ENCODE measurements at regions not wholly inside any gene's neighbourhood (a gene's known extent, or its start where the extent isn't known, plus 50 kb on each side); places are given as distances from the start of the nearest gene placed in this dataset.

DNA sequence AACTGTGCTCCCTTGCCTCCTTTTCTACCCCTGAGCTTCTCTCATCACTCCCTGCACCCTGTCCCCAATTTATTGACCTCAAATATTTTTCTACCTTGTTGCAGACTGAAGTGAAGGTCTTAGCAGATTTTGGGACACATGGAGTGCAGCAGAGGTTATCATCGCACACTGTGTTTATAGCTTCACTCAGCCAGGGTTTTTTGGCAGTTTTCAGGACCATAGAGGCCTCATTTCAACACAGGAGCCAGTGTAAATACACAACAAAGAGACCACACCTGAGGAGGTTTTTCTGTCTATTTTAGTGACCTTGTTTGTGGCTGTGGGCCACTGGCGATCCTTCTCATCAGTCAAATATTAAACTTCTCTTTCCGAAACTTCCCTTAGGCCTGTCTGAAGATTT lies 457.1 kb downstream of the SPRY1 start:
- no peak for FAIRE-seq

DNA sequence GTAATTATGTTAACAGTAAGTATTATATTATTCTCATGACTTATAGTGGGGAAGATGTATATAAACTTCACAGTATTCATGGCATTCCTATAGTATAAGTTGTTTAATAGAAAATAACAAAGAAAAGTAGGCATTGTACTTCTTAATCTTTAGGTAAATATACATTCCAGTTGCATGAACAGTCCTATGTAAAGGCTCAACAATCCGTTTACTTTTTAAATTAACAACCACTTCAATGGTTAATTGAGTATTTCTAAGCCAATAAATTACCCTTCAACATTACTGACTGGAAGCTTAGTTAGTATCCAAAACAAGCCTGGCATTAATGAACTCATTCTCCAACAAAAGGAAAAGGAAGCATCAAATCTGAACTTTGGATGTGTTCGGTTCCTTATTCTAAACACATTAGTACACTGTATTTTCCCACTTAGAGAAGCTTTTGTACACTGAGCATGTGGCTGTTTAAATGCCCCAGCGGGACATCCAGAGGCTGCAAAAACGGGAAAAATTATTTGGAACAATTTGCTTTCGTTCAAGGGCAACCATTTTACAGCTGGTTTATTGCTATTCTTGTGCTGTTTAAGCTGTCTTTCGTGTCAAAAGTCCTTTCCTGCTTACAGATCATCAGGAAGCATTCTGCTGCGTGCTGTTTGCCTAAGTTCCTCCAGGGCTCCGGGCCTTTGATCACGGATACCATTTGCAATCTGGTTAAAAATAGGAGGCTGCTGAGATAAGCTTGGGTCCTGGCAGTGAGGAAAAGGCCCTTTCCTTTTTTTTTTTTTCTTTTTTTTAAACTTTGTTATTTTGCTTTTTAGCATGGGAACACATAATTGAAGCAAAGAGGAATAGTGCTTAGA lies 460.3 kb downstream of the SPRY1 start:
- no peak for FAIRE-seq

DNA sequence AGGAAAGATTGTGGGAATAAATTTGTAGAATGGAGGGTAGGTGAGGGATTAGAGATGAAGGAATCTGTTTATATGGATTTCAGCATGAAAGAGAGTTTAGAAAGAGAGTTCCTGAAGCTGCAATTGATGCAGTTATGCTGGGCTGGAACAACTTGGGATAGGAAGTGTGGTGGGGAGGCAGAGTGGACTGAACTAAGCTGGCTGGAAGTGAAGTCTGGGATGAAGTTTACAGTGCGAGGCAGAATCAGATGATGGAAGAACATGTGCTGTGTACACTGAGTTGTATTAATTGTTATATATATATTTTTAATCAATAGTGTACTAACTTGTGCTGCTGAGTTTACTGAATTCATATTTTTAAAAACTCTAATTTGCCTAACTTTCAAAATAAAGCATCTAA lies 461.9 kb downstream of the SPRY1 start:
- no peak for FAIRE-seq

DNA sequence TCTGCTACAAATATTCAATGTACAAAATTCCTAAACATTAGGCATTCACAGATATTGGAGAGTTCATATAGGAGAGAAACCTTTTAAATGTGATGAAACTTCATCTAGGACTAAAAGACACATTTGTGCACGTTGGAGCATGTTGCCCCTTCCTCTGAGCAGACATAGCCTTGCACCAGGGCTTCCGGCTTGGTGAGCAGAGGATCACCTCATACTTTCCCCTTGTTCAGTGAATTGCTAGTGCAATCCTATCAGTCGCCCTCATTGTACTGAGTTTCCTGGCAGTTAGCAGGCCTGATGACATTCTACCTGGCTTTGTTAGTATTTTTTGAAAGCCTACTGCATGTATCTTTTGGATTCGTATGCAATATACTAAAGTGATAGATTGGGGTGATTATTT lies 466.2 kb downstream of the SPRY1 start:
- FAIRE-seq = no peak

DNA sequence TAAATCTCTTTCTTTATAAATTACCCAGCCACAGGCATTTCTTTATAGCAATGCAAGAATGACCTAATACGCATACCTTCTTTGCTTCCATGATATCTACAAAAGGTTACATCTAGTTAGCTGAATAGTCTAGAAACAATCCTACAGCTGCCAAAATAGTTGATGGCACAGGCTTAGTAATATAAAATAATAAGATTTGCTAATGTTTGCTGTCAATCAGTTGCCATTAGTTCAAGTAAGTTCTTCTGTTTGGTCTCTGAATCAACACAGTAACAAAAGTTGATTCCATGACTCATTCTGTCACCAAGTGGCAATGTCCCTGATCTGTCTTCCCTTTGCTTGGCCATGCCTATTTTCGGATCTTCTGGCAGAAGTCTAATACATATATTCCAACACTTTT lies 470.2 kb downstream of the SPRY1 start:
- no peak for FAIRE-seq

DNA sequence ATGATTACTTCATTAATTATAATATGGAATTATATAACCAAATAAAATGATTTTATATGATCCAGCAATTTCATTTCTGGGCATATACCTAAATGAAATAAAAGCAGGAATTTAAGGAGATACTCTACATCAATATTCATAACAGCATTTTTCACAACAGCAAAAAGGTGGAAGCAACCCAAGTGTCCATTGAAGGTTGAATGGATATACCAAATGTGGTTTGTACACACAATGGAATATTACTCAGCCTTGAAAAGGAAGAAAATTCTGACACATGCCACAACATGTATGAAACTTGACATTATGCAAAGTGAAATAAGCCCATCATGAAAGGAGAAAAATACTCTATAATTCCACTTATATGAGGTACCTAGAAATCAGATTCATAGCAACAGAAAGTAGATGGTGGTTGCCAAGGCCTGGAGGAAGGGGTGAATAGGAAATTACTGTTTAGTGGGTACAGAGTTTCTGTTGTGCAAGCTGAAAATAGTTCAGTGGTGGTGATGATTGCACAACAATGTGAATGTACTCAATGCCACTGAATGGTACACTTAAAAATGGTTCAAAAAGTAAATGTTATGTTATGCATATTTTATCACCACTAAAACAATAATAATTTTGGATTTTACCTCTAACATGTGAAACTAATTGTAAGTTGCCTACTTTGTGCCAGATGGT lies 471.5 kb downstream of the SPRY1 start:
- FAIRE-seq = no peak

DNA sequence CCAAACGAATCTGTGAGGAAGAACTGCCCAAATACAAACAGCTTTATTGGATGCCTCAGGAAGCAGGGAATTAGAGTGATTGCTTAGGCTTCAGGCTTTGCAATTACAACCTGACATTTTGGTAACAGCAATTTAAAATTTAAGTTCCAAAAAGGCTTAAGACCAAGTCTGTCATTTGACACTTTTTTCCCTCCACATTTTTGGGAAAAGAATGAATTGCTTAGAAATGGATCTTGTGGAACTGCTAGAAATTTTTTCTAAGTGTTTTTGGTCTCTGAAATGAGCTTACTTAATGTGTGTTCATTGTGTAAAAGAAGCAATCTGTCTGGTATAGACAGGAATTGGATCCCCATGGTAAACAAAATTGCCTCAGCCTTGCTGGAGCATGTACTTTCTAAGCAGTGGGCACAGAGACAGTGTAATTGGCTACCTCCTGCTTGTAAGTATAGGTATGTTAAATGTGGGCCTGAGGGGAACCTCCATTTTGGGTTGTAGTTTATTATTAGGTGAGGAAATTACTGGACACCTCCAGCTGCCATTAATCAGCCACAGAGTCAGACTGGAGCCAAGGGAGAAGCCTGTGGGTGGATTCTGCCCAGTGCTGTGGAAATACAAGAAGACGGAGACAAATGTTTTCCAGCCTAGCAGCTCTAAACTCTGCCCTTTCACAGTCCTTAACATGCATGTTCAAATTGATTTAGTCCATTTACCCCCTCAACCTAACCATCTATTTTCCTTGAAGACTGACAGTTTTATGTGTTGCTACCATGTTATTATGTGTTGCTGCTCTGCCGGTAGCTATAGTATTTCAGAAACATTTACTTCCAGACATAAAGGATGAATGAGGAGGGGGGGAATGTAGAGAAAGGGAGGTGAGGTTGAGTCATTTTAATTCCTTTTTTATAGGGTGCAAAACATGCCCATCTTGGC lies 473.0 kb downstream of the SPRY1 start:
- FAIRE-seq = no peak

DNA sequence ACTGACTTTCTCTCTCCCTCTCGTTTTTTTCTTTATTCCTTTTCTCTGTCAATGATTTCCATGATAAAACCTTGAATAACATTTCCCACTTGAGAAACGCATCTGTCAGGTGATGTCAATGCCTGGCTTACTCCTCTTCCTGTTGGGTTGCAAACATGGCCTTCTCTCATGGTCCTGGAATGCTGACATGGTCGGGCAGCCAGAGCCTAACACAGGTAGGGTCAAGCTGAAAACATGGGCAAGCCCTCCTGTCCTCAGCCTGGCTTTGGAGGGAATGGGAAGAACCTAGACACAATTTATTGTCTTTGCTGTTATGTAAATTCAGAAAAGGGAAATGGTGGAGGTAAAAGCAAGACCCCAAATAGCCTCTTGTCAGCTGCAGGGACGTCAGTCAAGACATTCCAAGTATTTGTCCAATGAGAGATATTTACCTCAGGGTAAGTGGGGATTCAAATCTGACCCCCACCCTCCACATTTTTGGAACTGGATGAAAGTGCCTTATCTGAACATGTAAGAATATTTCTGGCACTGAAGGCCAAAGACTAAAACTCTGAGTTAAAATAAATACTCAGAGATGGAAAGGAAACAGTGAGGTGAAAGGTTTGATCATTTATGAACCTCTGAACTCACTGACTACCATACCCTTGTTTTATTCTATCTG lies 473.8 kb downstream of the SPRY1 start:
- no peak for FAIRE-seq

DNA sequence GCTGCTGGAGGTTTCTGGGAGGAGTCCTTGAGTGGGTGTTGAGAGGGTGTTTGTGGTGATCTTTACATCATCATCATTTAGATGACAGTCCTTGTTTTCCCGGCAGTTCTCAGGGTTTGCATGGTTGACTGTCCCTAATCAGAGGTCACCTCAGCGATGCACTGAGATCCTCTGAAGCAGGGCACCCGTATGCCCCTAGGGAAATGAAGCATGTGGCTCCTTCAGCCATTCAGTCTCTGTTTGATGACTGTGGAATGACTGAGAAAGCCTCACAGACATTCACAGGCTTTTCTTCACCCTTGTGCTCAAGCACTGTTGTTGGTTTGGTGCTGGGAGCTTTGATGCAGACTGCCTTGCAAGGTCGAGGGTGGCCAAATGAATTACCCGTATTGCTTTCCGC lies 474.7 kb downstream of the SPRY1 start:
- no peak for FAIRE-seq

DNA sequence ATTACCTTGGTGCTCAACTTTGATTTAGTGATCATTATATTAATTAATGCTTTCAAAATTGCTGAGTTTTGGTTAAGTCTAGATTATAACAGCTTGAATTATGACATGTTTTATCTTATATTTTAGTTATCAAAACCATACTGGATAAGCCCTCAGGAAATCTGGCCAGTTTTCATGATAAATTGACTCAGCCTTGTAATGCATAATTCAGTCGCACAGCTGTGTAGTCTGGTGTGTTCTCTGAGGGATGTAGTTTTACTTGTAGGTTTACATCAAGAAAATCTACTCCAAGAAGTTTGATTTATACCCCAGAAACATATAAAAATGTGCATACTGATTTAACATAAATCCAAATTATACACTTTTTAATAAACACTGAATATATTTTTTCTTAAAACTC lies 477.5 kb downstream of the SPRY1 start:
- FAIRE-seq = no peak

DNA sequence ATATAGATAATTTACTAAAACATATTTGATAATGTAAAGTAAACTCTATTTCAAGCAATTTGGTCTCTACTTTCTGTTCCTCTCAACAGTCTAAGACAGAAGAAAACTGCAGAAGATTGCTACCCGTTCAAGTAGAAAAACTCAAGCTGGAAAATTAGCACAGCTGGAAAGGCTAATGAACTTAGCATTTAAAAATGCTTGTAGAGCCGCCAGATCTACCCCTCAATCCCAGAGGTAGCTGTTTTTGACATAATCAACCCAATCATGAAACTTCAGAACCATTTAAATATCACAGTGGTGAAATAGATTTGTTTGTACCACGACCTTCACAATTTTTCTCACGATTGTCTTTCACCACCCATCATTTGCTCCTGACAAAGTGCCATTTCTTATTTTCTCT lies 479.5 kb downstream of the SPRY1 start:
- no peak for FAIRE-seq

DNA sequence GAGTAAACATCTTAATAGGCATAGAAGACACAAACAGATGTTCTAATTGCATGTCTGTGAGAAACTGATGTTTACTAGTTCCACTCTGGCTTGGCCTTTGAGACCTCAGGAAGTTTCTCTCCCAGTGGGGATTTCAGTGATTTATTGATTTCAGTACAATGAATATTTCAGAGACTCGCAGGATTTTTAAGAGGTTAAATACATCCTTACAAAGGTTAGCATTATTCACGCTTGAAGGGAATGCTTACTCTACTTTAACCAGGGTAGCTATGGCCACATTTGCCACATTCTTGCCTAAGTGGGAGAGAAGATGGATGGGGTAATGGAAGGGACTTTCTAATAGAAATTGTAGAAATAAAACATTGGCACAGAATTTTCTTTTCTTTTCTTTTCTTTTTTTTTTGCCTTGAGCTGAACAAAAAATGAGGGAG lies 480.1 kb downstream of the SPRY1 start:
- no peak for FAIRE-seq

DNA sequence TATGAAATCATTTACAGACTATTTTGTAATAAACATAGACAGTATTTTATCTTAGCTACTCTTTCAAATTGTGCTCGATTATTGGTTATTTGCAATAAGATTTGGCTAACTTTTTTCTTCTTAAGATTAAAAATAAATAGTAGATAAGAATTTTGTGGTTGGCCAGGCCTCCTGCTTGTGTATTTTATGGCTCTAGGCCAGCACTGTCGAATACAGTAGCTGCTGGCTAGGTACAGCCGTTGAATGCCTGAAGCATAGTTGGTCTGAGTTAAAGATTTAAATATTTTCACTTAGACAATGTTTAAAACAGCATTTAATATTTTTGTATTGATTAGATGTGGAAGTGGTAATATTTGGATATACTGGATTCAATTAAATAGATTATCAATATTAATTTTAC lies 481.0 kb downstream of the SPRY1 start:
- FAIRE-seq = no peak

DNA sequence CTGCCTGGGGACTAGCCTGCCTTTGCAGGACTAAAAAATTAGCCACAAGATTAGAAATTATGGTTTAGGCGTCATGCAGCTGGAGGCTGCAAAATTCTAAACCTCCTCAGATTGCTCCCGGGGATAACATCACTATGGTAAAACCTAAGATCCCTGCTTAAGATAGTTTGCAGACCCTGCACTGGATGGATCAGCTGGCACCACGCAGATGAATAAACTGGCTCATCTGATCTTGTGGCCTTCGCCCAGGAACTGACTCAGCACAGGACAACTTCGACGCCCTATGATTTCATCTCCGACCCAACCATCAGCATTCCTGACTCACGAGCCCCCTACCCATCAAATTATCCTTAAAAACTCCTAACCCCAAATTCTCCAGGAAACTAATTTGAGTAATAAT lies 482.4 kb downstream of the SPRY1 start:
- FAIRE-seq = no peak

DNA sequence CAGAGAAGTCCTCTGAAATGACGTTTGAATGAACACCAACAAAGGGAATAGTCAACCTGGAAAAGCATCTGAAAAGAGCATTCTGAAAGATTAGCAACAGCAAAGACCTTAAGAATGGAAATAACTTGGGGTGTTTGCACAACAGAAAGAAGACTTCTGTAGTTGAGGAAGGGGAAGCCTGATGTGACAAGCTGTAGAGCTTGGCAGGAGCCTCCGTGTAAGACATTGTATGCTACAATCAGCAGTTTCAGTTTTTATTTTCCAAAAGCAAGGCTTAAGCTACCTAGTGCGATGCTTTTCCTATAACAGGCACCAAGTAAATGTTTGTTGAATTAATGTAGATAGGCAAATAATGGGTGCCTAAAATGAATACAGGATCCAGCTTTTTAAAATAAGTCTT lies 484.0 kb downstream of the SPRY1 start:
- no peak for FAIRE-seq

DNA sequence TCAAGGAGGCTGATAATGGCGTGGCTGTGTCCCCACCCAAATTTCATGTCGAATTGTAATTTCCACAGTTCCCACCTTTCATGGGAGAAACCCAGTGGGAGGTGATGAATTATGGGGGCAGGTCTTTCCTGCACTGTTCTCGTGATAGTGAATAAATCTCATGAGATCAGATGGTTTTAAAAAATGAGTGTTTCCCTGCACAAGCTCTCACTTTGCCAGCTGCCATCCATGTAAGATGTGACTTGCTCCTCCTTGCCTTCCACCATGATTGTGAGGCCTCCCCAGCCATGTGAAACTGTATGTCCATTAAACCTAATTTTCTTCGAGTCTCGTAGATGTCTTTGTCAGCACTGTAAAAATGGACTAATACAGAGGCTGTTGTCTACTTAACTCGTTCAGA lies 488.3 kb downstream of the SPRY1 start:
- FAIRE-seq = no peak

DNA sequence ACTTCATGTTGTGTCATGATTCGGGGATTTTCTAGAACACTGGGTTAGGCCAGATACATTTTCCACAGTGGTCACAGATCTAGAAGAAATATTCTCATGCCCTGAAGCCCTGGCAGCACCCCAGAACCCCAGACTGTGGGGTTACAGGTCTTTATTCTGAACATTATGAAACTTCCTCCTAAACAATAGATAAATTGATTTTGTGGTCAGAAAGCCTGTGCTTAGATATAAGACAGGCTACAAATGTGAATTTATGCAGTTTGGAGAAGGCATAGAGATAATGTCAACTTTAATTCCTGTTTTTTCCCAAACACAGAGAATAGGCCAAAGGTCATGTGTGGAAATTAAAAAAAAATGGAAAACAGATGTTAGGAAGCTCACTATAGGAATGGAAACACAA lies 492.9 kb downstream of the SPRY1 start:
- FAIRE-seq = no peak

DNA sequence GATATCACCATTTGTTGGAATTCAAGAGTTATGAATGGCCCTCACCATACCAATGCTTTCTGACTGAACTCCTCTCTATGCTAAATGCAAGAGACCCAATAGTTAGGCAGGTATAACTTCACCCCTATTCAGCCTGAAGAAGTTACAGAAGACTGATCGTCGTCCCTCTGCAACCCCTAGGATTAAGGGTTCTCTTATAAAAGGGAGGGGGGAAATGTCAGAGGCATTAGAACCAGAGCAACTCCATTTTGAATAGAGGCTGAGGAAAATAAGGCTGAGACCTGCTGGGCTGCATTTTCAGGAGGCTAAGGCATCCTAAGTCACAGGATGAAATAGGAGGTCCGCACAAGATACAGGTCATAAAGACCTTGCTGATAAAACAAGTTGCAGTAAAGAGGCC lies 494.3 kb downstream of the SPRY1 start:
- FAIRE-seq = no peak

DNA sequence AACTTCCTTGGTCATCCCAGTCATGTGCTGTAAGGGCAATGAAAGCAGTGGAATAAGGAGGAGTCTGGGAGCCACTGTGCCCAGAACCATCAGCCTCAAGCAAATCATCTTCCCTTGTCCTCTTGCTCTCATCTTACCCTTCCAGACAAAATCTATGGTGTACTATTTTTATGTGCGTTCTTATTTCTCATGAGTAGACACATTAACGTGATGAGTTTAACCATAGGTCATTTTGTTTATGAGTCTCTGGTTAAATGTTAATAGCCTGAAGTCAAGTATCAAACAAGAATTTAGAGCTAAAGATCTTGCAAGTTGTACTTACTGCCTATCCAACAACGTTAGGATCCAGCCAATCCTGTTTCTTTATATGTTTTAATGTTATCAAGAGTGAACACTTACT lies 495.3 kb downstream of the SPRY1 start:
- no peak for FAIRE-seq

DNA sequence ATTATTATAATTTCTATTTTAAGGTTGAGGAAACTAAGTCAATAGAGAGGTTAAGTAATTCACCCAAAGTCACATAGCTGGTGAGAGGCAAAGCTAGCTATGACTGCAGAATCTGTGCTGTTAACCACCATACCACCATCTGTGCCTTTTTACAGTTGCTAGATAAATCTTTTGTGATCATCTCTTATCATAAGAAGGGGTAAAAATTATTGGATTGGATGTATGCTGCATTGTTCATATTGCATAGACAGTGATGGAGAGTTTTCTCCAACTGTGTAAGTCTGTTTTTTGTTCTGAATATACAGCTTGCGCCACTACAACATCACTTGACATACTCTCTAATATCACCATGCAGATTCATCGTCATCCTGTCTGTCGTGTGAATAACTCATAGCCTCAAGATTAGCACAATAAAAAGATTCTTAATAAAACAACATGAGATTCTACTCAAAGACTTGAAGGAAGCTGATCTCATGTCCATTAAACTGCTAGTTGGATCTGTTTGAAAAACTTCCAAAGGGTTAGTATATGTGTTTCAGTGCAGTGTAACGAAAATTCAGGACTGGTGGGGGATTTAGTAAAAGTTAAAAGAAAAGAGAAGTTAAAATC lies 495.9 kb downstream of the SPRY1 start:
- FAIRE-seq = no peak

DNA sequence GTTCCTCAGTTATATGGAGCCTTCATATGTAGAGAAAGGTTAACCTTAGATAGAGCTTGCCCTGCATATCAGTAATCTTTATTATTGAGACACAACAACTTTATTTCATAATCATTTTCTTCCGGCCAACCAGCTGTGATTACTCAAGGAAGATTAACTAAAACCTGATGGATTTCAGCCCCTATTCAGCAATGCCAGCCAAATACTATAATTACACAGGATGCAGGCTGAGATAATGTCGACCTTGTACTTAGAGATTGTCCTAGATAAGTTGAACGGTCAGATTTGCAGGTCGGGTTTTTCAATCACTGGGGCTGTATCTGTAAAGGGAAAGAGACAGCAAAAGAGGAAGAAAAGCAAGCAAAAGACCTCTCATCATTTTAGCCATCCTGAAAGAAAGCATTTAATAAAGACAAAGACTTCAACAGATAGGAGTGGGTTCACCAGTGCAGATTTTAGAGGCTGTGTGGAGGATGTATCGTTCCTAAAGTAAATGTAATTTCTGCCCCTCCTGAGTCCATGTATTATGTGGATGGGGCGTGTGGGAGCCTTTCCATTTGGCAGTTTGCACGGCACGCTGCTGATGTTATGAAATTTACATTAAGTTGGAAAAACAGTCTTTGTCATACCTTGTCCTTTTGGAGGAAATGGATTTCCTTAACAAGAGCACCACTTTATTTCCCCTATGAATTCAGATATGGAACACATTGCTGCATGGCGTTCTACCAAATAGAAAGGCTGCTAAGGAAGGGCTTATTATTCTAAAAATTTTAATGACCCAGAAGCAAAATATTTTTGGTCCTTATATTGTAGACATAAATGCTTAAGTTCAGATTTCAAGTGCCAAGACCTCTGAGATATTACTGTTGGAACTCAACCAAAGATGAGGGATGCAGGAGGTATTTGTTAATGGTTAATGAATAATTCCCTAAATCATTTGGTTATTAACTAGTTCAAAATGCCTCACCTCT lies 496.7 kb downstream of the SPRY1 start:
- FAIRE-seq = no peak

All from A204.1 (cell line).